ENCODE measurements at regions not wholly inside any gene's neighbourhood (a gene's known extent, or its start where the extent isn't known, plus 50 kb on each side); places are given as distances from the start of the nearest gene placed in this dataset.

DNA sequence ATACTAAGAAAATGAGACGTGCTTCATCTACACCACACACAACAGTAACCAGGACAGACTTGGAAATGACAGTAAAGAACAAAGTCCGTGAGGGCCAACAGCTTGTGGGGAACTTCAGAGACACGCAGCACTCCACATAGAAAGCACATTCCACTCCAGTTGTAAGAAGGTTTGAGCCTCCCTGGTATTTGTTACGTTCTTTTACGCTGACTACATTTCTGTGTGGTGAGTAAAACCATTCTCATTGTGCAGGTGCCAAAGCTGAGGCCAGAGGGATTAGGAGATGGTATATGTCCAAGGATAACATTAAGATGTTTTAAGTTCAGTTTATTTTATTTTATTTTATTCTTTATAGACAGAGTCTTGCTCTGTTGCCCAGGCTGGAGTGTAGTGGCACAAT is 1189.9 kb downstream of the UQCRFS1 start (continued):
- TF ChIP-seq, protein P1, sequence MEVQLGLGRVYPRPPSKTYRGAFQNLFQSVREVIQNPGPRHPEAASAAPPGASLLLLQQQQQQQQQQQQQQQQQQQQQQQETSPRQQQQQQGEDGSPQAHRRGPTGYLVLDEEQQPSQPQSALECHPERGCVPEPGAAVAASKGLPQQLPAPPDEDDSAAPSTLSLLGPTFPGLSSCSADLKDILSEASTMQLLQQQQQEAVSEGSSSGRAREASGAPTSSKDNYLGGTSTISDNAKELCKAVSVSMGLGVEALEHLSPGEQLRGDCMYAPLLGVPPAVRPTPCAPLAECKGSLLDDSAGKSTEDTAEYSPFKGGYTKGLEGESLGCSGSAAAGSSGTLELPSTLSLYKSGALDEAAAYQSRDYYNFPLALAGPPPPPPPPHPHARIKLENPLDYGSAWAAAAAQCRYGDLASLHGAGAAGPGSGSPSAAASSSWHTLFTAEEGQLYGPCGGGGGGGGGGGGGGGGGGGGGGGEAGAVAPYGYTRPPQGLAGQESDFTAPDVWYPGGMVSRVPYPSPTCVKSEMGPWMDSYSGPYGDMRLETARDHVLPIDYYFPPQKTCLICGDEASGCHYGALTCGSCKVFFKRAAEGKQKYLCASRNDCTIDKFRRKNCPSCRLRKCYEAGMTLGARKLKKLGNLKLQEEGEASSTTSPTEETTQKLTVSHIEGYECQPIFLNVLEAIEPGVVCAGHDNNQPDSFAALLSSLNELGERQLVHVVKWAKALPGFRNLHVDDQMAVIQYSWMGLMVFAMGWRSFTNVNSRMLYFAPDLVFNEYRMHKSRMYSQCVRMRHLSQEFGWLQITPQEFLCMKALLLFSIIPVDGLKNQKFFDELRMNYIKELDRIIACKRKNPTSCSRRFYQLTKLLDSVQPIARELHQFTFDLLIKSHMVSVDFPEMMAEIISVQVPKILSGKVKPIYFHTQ (CRISPR knock-in tag; IDR thresholded peaks at IDR 0.05), result no peak
- no peak for TF ChIP-seq GTF2I (CRISPR knock-in tag; conservative IDR thresholded peaks at IDR 0.05)
- TF ChIP-seq, protein P2, sequence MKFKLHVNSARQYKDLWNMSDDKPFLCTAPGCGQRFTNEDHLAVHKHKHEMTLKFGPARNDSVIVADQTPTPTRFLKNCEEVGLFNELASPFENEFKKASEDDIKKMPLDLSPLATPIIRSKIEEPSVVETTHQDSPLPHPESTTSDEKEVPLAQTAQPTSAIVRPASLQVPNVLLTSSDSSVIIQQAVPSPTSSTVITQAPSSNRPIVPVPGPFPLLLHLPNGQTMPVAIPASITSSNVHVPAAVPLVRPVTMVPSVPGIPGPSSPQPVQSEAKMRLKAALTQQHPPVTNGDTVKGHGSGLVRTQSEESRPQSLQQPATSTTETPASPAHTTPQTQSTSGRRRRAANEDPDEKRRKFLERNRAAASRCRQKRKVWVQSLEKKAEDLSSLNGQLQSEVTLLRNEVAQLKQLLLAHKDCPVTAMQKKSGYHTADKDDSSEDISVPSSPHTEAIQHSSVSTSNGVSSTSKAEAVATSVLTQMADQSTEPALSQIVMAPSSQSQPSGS (CRISPR knock-in tag; IDR thresholded peaks at IDR 0.05; ENCODE audit: borderline replicate concordance, low read depth), result no peak
- TF ChIP-seq, protein P3, sequence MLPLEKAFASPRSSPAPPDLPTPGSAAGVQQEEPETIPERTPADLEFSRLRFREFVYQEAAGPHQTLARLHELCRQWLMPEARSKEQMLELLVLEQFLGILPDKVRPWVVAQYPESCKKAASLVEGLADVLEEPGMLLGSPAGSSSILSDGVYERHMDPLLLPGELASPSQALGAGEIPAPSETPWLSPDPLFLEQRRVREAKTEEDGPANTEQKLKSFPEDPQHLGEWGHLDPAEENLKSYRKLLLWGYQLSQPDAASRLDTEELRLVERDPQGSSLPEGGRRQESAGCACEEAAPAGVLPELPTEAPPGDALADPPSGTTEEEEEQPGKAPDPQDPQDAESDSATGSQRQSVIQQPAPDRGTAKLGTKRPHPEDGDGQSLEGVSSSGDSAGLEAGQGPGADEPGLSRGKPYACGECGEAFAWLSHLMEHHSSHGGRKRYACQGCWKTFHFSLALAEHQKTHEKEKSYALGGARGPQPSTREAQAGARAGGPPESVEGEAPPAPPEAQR (CRISPR knock-in tag; IDR thresholded peaks at IDR 0.05), result no peak

DNA sequence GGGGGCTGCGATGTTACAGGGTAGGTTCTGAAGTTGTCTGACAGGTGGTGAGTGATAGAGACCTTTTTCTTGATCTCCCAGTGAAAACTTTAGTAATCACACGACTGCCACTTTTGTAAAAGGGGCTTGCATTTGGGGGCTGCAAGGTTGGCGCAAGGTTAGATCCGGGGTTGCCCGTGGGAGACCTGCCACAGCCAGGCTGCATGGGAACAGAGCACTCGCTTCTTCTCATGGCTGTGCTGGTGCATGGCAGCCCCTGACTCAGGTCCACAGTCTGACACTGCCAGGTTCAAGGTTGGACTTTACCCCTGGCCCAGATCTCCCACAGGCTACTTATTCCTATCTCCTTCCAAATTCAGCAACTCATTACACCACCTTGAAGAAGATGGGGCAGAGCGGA is 1190.4 kb downstream of the UQCRFS1 start:
- H3K4me3 Mint-ChIP-seq, result no peak overlapping the region
- TF ChIP-seq GABPB1 (CRISPR knock-in tag; IDR thresholded peaks at IDR 0.05) (no peak), ESRRA (CRISPR knock-in tag; IDR thresholded peaks at IDR 0.05; ENCODE audit: borderline replicate concordance) (no peak), FOXK1 (CRISPR knock-in tag; IDR thresholded peaks at IDR 0.05) (no peak), TP53 (CRISPR knock-in tag; IDR thresholded peaks at IDR 0.05) (no peak)
- TF ChIP-seq, protein P4, sequence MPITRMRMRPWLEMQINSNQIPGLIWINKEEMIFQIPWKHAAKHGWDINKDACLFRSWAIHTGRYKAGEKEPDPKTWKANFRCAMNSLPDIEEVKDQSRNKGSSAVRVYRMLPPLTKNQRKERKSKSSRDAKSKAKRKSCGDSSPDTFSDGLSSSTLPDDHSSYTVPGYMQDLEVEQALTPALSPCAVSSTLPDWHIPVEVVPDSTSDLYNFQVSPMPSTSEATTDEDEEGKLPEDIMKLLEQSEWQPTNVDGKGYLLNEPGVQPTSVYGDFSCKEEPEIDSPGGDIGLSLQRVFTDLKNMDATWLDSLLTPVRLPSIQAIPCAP (CRISPR knock-in tag; IDR thresholded peaks at IDR 0.05), result no peak
- TF ChIP-seq, protein P5, sequence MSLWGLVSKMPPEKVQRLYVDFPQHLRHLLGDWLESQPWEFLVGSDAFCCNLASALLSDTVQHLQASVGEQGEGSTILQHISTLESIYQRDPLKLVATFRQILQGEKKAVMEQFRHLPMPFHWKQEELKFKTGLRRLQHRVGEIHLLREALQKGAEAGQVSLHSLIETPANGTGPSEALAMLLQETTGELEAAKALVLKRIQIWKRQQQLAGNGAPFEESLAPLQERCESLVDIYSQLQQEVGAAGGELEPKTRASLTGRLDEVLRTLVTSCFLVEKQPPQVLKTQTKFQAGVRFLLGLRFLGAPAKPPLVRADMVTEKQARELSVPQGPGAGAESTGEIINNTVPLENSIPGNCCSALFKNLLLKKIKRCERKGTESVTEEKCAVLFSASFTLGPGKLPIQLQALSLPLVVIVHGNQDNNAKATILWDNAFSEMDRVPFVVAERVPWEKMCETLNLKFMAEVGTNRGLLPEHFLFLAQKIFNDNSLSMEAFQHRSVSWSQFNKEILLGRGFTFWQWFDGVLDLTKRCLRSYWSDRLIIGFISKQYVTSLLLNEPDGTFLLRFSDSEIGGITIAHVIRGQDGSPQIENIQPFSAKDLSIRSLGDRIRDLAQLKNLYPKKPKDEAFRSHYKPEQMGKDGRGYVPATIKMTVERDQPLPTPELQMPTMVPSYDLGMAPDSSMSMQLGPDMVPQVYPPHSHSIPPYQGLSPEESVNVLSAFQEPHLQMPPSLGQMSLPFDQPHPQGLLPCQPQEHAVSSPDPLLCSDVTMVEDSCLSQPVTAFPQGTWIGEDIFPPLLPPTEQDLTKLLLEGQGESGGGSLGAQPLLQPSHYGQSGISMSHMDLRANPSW (CRISPR knock-in tag; conservative IDR thresholded peaks at IDR 0.05; ENCODE audit: low read depth), result no peak
- TF ChIP-seq, protein P2 (CRISPR knock-in tag; IDR thresholded peaks at IDR 0.05; ENCODE audit: borderline replicate concordance, low read depth), result no peak
- ATAC-seq (no peak), DNase-seq (ENCODE audit: low spot score) (no peak)
- no peaks in the 10 kb centered on the region for H3K36me3 Mint-ChIP-seq
- H3K4me1 Mint-ChIP-seq, result peaks cover 35% of the 10 kb centered on the region
- CTCF ChIA-PET, result interaction anchor here (3.5 kb wide), 1 partner anchor 194 kb away, joined by 15 read pairs; no protein-coding TSS in a partner anchor
- peaks cover under 1% of the 10 kb centered on the region; the same call in 1 of the 2 replicates for H3K9me3 Mint-ChIP-seq
- H3K27ac Mint-ChIP-seq, result no peak overlapping the region
- no peaks in the 10 kb centered on the region for H3K27me3 Mint-ChIP-seq (ENCODE audit: low read depth)
- POLR2A ChIA-PET, result no interaction called here

Measured in WTC11 (cell line).